Tibial nerve (tissue), 4 donors: ENCODE measurements at regions not wholly inside any gene's neighbourhood (a gene's known extent, or its start where the extent isn't known, plus 50 kb on each side); places are given as distances from the start of the nearest gene placed in this dataset.

Experiments used
- CTCF ChIP-seq, 5 experiments: fragments of 200-600 bp in 3 of 5; fragments of 450-650 bp in 2 of 5; sonication (generic) in 3 of 5; IDR thresholded peaks; one replicate each; pipeline ENCODE4 v1.5.1; 2016 to 2019; ENCODE audit warnings: antibody characterized with exemption in 5 of 5, mild to moderate bottlenecking in 3 of 5, moderate library complexity in 2 of 5
- EP300 ChIP-seq, 2 donors: sonication (generic); formaldehyde crosslinking; IDR thresholded peaks; one replicate each; pipeline ENCODE4 v1.6.1; 2017; ENCODE audit warnings: antibody characterized with exemption in 2 of 2, mild to moderate bottlenecking in 1 of 2

GRCh38 chr20:50302341-50303057 lies 111.9 kb downstream of the CEBPB start:
- TF ChIP-seq CTCF (IDR thresholded peaks at IDR 0.05) (no peak), EP300 (IDR thresholded peaks at IDR 0.05) (no peak)
